H9 (cell line): ENCODE measurements at regions not wholly inside any gene's neighbourhood (a gene's known extent, or its start where the extent isn't known, plus 50 kb on each side); places are given as distances from the start of the nearest gene placed in this dataset.

Experiments used
- DNase-seq: peaks from one replicate; pipeline ENCODE4 v3.0.0-alpha.2; 2017
- H2AFZ ChIP-seq: one replicate; pipeline ENCODE4 v1.6.1; 2013; ENCODE audit warnings: mild to moderate bottlenecking, low read length, control low read depth, moderate library complexity
- H2AK5ac ChIP-seq: 2 replicates; pipeline ENCODE4 v1.6.1; 2013; ENCODE audit warnings: low read length, control low read depth, mixed read lengths; ENCODE audit not compliant: insufficient read length
- H2BK120ac ChIP-seq: one replicate; pipeline ENCODE4 v1.6.1; 2013; ENCODE audit warnings: low read depth, mild to moderate bottlenecking, low read length, control low read depth, inconsistent platforms; ENCODE audit not compliant: poor library complexity, severe bottlenecking
- H2BK12ac ChIP-seq: 2 replicates; pipeline ENCODE4 v1.6.1; 2013; ENCODE audit warnings: low read length, control low read depth, mixed read lengths, low read depth; ENCODE audit not compliant: insufficient read length
- H2BK15ac ChIP-seq: 2 replicates; pipeline ENCODE4 v1.6.1; 2013; ENCODE audit warnings: low read depth, low read length, control low read depth
- H2BK20ac ChIP-seq: one replicate; pipeline ENCODE4 v1.6.1; 2013; ENCODE audit warnings: low read depth, mild to moderate bottlenecking, low read length, control low read depth, inconsistent platforms; ENCODE audit not compliant: poor library complexity, severe bottlenecking
- H2BK5ac ChIP-seq: 2 replicates; pipeline ENCODE4 v1.6.1; 2013; ENCODE audit warnings: low read length, control low read depth, mixed read lengths; ENCODE audit not compliant: insufficient read length
- H3K14ac ChIP-seq: 2 replicates; pipeline ENCODE4 v1.6.1; 2013; ENCODE audit warnings: low read length, control low read depth; ENCODE audit not compliant: insufficient read depth
- H3K18ac ChIP-seq: 2 replicates; pipeline ENCODE4 v1.6.1; 2013; ENCODE audit warnings: low read depth, mild to moderate bottlenecking, mixed read lengths, low read length, control low read depth; ENCODE audit not compliant: insufficient read length
- H3K23ac ChIP-seq: 2 replicates; pipeline ENCODE4 v1.6.1; 2013; ENCODE audit warnings: low read length, control low read depth, mixed read lengths, low read depth; ENCODE audit not compliant: insufficient read length
- H3K23me2 ChIP-seq: 2 replicates; pipeline ENCODE4 v1.6.1; 2013; ENCODE audit warnings: low read depth, mild to moderate bottlenecking, mixed read lengths, low read length, control low read depth; ENCODE audit not compliant: insufficient read length, poor library complexity, severe bottlenecking
- H3K27ac ChIP-seq: 2 replicates; pipeline ENCODE4 v1.5.1; 2013; ENCODE audit warnings: low read length, control low read depth, mixed read lengths, low read depth; ENCODE audit not compliant: insufficient read length
- H3K27me3 ChIP-seq: 2 replicates; pipeline ENCODE4 v1.6.1; 2013; ENCODE audit warnings: low read length, control low read depth, inconsistent platforms; ENCODE audit not compliant: insufficient read depth
- H3K4ac ChIP-seq: 2 replicates; pipeline ENCODE4 v1.6.1; 2013; ENCODE audit warnings: low read depth, mild to moderate bottlenecking, control low read depth, inconsistent platforms, low read length, moderate library complexity
- H3K4me1 ChIP-seq: 2 replicates; pipeline ENCODE4 v1.6.1; 2013; ENCODE audit warnings: low read length, control low read depth, inconsistent platforms; ENCODE audit not compliant: insufficient read depth
- H3K4me2 ChIP-seq: 2 replicates; pipeline ENCODE4 v1.6.1; 2013; ENCODE audit warnings: low read length, control low read depth, mixed read lengths; ENCODE audit not compliant: insufficient read length, insufficient read depth
- H3K56ac ChIP-seq: 2 replicates; pipeline ENCODE4 v1.6.1; 2013; ENCODE audit warnings: low read depth, mild to moderate bottlenecking, mixed read lengths, low read length, control low read depth; ENCODE audit not compliant: insufficient read length
- H3K79me1 ChIP-seq: 2 replicates; pipeline ENCODE4 v1.6.1; 2013; ENCODE audit warnings: low read depth, mild to moderate bottlenecking, moderate library complexity, low read length, control low read depth, inconsistent platforms; ENCODE audit not compliant: insufficient read depth, poor library complexity, severe bottlenecking
- H3K79me2 ChIP-seq: 2 replicates; pipeline ENCODE4 v1.6.1; 2013; ENCODE audit warnings: low read length, control low read depth, inconsistent platforms; ENCODE audit not compliant: insufficient read depth
- H3K9ac ChIP-seq: 2 replicates; pipeline ENCODE4 v1.6.1; 2013; ENCODE audit warnings: low read length, control low read depth, mixed read lengths; ENCODE audit not compliant: insufficient read length; ENCODE audit errors: extremely low read depth
- H3K9me3 ChIP-seq: one replicate; pipeline ENCODE4 v1.6.1; 2013; ENCODE audit warnings: low read depth, low read length, inconsistent platforms; ENCODE audit not compliant: control insufficient read depth
- H3T11ph ChIP-seq: one replicate; pipeline ENCODE4 v1.6.1; 2013; ENCODE audit warnings: mild to moderate bottlenecking, low read length, control low read depth, inconsistent platforms
- H4K20me1 ChIP-seq: one replicate; pipeline ENCODE4 v1.6.1; 2013; ENCODE audit not compliant: control insufficient read depth, insufficient read length, insufficient read depth
- H4K5ac ChIP-seq: 2 replicates; pipeline ENCODE4 v1.6.1; 2013; ENCODE audit warnings: low read depth, mild to moderate bottlenecking, mixed read lengths, low read length, control low read depth; ENCODE audit not compliant: insufficient read length
- H4K8ac ChIP-seq: replicated peaks from 2 replicates; pipeline ENCODE4 v1.6.1; 2013; ENCODE audit warnings: low read length, control low read depth, mixed read lengths, low read depth; ENCODE audit not compliant: insufficient read length
- H4K91ac ChIP-seq: 2 replicates; pipeline ENCODE4 v1.6.1; 2013; ENCODE audit warnings: low read depth, mild to moderate bottlenecking, moderate library complexity, mixed read lengths, low read length, control low read depth; ENCODE audit not compliant: insufficient read length
- H3K27ac Mint-ChIP-seq, 3 experiments: 2 replicates in 2 of 3; 3 replicates in 1 of 3; pipeline ENCODE4 v1.8.0; 2020 to 2021; ENCODE audit warnings: mixed read lengths in 3 of 3, mild to moderate bottlenecking in 1 of 3, moderate library complexity in 1 of 3
- H3K27me3 Mint-ChIP-seq: 2 replicates; pipeline ENCODE4 v1.8.0; 2021; ENCODE audit warnings: low read depth, mild to moderate bottlenecking, moderate library complexity, mixed read lengths
- H3K36me3 Mint-ChIP-seq, 3 experiments: 2 replicates in 2 of 3; 3 replicates in 1 of 3; pipeline ENCODE4 v1.8.0; 2020 to 2021; ENCODE audit warnings: low read depth in 3 of 3, mixed read lengths in 3 of 3; ENCODE audit not compliant: insufficient read depth in 1 of 3
- H3K4me1 Mint-ChIP-seq, 2 experiments: 2 replicates each; pipeline ENCODE4 v1.8.0; 2020; ENCODE audit warnings: mixed read lengths in 2 of 2
- H3K4me3 Mint-ChIP-seq, 2 experiments: 2 replicates in 1 of 2; 3 replicates in 1 of 2; pipeline ENCODE4 v1.8.0; 2020 to 2021; ENCODE audit warnings: mild to moderate bottlenecking in 2 of 2, mixed read lengths in 2 of 2, moderate library complexity in 1 of 2
- H3K9me3 Mint-ChIP-seq, 2 experiments: 2 replicates in 1 of 2; 3 replicates in 1 of 2; pipeline ENCODE4 v1.8.0; 2020; ENCODE audit warnings: mild to moderate bottlenecking in 2 of 2, mixed read lengths in 2 of 2, moderate library complexity in 1 of 2
- CTCF ChIP-seq: fragments of 200-600 bp; sonication (generic); conservative IDR thresholded peaks from 3 replicates; pipeline ENCODE4 v1.8.0; 2021; ENCODE audit warnings: antibody characterized with exemption, mild to moderate bottlenecking
- WGBS: extraction: QIAGEN DNeasy Blood & Tissue Kit; methylation state at CpG from one replicate; pipeline ENCODE4 v1.1.7; 2013; ENCODE audit warnings: missing lambda C conversion rate, low lambda C conversion rate, mixed read lengths; ENCODE audit not compliant: insufficient read length; ENCODE audit errors: extremely low coverage; 5-methylcytosine and 5-hydroxymethylcytosine counted together

DNA sequence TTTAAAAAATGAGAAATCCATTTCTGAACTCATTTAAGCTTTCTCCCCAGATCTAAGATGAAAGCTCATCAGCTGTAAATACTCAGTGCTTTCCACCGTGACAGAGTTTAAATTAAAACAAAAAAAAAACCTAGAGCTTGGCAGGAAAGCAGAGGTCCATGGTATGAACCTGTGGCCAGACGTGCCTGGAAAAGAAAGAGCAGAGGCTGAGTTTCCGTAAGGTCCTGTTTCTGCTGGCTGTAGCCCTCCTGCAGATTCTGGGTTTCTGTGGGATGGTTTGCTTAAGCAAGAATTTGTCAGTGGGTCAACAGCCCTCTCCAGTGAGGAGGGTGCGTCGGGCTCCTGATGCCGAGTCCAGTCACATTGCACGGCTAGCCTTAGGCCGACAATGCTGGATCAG is 383.2 kb downstream of the SAMD5 start:
- Mint-ChIP-seq H3K36me3 (peaks cover 0 to 4% (median 0%) of the 10 kb centered on the region in 3 experiments; a peak in 2 of 7 replicates), H3K27ac (no peak overlapping the region), H3K27me3 (no peaks in the 10 kb centered on the region), H3K4me3 (no peak overlapping the region), H3K4me1 (no peaks in the 10 kb centered on the region), H3K9me3 (peaks cover 3% of the 10 kb centered on the region in 2 experiments; a peak in 2 of 5 replicates)
- H3K27me3 ChIP-seq = no peaks in the 10 kb centered on the region
- TF ChIP-seq CTCF = no peak
- no peak overlapping the region for H3K9ac ChIP-seq
- H3K18ac ChIP-seq = no peak overlapping the region
- no peak overlapping the region for H2AFZ ChIP-seq
- no peak overlapping the region for H4K8ac ChIP-seq
- no peaks in the 10 kb centered on the region for H3K23me2 ChIP-seq
- H3K56ac ChIP-seq = no peak overlapping the region
- H2BK12ac ChIP-seq = no peak overlapping the region
- no peaks in the 10 kb centered on the region for H4K20me1 ChIP-seq
- H3K27ac ChIP-seq = no peak overlapping the region
- H3K4ac ChIP-seq = no peak overlapping the region
- DNase-seq = no peak
- no peak overlapping the region for H2BK20ac ChIP-seq
- no peak overlapping the region for H3T11ph ChIP-seq
- H3K79me2 ChIP-seq = no peaks in the 10 kb centered on the region
- H3K14ac ChIP-seq = no peak overlapping the region
- H3K79me1 ChIP-seq = no peaks in the 10 kb centered on the region
- no peak overlapping the region for H2BK120ac ChIP-seq
- no peak overlapping the region for H2AK5ac ChIP-seq
- no peaks in the 10 kb centered on the region for H3K4me1 ChIP-seq
- no CpG with 5 or more reads among the region's 8 CpGs for WGBS
- H3K4me2 ChIP-seq = no peak overlapping the region
- no peak overlapping the region for H4K5ac ChIP-seq
- H2BK15ac ChIP-seq = no peak overlapping the region
- H3K23ac ChIP-seq = no peak overlapping the region
- H3K9me3 ChIP-seq = no peaks in the 10 kb centered on the region
- H4K91ac ChIP-seq = no peak overlapping the region
- no peak overlapping the region for H2BK5ac ChIP-seq
